GM12874 (cell line): ENCODE measurements at regions not wholly inside any gene's neighbourhood (a gene's known extent, or its start where the extent isn't known, plus 50 kb on each side); places are given as distances from the start of the nearest gene placed in this dataset.

Source experiments
- TF ChIP-seq, protein P1 (sequence below): IDR thresholded peaks from 2 replicates; pipeline ENCODE4 v1.5.1; 2011; ENCODE audit warnings: low read depth, mild to moderate bottlenecking, control low read depth, low read length, moderate library complexity; ENCODE audit not compliant: insufficient read depth

DNA sequence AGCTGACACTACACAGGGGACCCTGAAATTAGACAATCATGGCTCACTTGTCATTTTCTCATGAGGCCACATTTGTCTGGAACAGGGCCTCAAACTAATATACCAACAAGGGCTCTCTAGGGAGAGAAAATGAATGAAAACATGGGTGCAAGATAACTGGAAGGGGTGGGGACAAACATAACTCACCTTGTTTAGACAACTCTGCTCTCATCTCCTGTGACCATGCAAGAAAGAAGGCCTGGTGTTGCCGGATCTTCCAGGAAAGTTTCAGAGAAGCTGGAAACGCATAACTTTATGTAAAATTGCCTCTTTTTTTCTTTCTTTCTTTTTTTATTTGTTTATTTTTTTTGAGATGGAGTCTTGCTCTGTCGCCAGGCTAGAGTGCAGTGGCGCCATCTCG is 80.4 kb upstream of the SPRED2 start:
- TF ChIP-seq, protein P1, sequence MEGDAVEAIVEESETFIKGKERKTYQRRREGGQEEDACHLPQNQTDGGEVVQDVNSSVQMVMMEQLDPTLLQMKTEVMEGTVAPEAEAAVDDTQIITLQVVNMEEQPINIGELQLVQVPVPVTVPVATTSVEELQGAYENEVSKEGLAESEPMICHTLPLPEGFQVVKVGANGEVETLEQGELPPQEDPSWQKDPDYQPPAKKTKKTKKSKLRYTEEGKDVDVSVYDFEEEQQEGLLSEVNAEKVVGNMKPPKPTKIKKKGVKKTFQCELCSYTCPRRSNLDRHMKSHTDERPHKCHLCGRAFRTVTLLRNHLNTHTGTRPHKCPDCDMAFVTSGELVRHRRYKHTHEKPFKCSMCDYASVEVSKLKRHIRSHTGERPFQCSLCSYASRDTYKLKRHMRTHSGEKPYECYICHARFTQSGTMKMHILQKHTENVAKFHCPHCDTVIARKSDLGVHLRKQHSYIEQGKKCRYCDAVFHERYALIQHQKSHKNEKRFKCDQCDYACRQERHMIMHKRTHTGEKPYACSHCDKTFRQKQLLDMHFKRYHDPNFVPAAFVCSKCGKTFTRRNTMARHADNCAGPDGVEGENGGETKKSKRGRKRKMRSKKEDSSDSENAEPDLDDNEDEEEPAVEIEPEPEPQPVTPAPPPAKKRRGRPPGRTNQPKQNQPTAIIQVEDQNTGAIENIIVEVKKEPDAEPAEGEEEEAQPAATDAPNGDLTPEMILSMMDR, result no peak

DNA sequence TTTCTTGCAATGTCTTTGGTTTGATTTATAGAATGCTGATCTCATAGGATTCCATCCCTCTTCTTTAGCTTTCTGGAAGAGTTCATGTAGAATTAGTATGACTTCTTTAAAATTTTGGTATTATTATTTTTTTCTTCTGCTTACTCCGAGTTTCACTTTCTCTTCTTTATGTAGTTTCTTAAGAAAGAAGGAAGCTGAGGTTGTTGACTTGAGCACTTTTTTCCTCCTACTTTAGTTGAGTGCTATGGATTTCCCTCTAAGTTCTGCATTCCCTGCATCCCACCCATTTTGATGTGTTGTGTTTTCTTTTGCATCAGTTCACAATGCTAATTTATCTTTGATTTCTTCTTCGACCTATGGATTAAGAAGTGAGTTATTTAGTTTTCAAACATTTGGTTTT is 78.9 kb upstream of the SPRED2 start:
- TF ChIP-seq, protein P1, result no peak

DNA sequence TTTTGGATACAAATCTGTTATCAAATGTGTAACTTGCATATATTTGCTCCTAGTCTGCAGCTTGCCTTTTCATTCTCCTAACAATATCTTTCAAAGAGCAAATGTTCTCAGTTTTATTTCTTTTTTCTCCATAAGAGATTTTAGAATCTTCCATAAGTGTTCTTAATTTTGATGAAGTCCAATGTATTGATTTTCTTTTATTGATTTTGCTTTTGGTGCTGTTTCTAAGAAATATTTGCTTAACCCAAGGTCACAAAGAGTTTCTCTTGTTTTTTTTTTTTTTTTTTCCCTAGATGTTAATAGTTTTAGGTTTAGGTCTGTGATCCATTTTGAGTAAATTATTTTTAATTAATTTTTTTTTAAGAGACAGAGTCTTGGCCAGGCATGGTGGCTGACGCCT is 75.8 kb upstream of the SPRED2 start:
- TF ChIP-seq, protein P1, result no peak

DNA sequence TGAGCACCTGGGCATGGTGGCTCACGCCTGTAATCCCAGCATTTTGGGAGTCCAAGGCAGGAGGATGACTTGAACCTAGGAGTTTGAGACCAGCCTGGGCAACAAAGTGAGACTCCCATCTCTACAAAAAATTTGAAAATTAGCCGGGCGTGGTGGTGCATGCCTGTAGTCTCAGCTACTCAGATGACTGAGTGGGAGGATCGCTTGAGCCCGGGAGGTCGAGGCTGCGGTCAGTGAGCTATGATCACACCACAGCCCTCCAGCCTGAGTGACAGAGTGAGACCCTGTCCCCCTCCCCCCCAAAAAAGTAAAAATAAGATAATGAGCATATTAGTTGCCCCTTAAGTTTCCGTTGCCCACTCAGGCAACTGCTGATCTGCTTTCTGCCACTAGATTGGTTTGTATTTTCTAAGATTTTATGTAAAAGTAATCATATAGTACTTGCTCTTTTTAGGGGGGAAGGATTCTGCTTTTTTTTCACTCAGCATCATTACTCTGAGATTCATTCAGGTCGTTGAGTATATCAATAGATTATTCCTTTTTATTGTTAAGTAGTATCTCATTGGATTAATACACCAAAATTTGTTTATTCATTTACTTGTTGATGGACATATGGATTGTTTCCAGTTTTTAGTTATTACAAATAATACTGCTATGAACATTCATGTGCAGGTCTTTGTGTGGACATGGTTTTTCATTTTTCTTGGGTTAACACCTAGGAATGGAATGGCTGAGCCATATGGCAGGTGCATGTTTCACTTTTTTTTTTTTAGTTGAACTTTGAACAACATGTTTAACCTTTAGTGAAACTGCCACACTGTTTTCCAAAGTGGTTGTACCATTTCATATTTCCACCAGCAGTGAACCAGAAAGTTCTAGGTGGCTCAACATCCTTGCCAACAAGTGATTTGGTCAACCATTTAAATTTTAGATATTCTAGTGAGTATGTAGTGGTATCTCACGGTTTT is 75.0 kb upstream of the SPRED2 start:
- TF ChIP-seq, protein P1, result no peak

DNA sequence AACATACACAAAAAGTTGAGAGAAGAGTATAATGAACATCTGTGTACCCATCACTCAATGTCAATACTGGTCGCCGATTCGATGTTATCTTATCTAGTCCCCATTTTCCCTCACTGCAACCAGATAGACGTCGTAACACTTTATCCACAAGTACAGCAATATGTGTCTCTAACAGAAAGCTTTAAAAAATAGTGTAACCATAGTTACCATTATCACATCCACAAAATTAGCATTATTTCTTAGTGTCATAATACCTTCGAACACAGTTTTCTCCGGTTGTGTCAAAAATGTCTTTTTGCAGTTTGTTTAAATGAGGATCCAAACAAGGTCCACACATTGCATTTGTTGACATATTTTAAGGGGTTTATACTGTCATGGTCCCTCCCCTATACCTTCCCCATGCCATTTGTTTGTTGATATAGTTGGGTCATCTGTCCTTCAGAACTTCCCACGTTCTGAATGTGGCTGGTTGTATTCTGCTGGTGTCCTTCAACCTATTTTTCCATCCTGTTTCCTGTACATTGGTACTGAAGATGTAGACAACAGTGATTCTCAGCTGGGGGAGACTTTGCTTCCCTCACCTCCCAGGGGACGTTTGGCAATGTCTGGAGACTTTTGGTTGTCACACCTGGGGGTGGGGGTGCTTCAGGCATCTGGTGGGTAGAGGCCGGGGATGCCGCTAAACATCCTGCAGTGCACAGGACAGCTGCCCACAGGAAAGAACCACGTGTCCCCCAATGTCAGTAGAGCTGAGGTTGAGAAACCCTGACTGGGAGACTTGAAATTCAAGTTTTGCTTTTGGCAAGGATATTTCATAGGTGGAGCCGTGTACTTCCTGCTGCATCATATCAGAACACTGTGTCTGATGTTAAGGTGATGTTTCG is 72.7 kb upstream of the SPRED2 start:
- TF ChIP-seq, protein P1, result no peak

DNA sequence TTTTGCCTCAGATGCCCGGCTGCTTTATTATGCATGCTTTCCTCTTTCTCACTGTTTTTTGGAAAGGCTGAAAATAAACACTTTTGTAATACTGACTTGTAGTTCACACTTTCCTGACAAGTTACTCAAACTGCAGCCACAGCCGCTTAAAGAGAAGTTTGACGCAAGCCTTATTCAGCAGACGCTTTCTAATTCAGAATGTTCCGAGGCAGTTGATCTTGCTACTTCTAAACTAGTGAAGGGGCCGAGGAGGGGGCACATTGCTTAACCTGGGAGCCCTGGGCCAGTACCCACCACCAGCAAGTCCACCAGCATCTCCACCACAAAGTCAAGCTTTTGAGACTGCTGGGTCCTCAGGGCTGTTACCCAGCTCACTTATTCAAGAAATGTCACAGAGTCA is 71.8 kb upstream of the SPRED2 start:
- TF ChIP-seq, protein P1, result no peak

DNA sequence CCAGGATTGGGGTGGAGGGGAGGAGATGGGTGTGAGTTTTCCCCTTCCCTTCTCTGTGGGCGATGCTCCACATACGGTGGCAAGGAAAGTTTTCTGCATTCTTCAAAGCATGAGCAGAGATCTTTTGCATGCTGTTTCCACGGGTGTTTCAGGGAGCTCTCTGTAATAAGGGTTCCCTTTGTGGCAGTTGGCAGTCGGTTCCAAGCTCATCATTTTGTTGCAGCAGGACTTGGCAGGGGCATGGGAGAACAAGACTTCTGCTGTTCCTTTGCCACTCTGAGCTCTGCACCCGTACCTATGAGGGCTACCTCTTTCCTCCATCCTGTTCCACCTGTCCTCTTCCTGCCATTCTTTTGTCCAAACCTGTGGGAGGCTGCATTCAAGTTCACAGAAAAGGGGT is 71.3 kb upstream of the SPRED2 start:
- TF ChIP-seq, protein P1, result no peak
